Natural killer cell (primary cell): ENCODE measurements at regions not wholly inside any gene's neighbourhood (a gene's known extent, or its start where the extent isn't known, plus 50 kb on each side); places are given as distances from the start of the nearest gene placed in this dataset.

Experiments
- ATAC-seq, 3 donors: fragments of 150-1000 bp in 2 of 3; fragments of 200-7000 bp in 1 of 3; cut with Tn5 transposase; 1 replicate in 1 of 3; 2 replicates in 2 of 3; pipeline ENCODE4 v1.10.0; 2021; ENCODE audit warnings: mild to moderate bottlenecking in 2 of 3, moderate library complexity in 2 of 3
- DNase-seq, 2 donors: peaks; one replicate each; pipeline versions ENCODE4 v3.0.0 to v3.0.0-alpha.2; 2013 to 2021; ENCODE audit warnings: mixed read lengths in 1 of 2
- H3K27ac ChIP-seq: one replicate; pipeline ENCODE4 v1.5.1; 2013; ENCODE audit warnings: mild to moderate bottlenecking, low read length
- H3K27me3 ChIP-seq: one replicate; pipeline ENCODE4 v1.6.1; 2013; ENCODE audit warnings: low read length; ENCODE audit not compliant: control insufficient read depth, insufficient read depth
- H3K36me3 ChIP-seq: one replicate; pipeline ENCODE4 v1.6.1; 2013; ENCODE audit warnings: low read length; ENCODE audit not compliant: control insufficient read depth, insufficient read depth
- H3K4me1 ChIP-seq: one replicate; pipeline ENCODE4 v1.6.1; 2013; ENCODE audit warnings: low read length; ENCODE audit not compliant: control insufficient read depth, insufficient read depth
- H3K4me3 ChIP-seq: one replicate; pipeline ENCODE4 v1.5.1; 2013; ENCODE audit warnings: low read length
- H3K9me3 ChIP-seq: one replicate; pipeline ENCODE4 v1.6.1; 2013; ENCODE audit warnings: low read length; ENCODE audit not compliant: control insufficient read depth, insufficient read depth
- H3K27ac Mint-ChIP-seq, 2 donors: one replicate each; pipeline ENCODE4 v1.8.0; 2022; ENCODE audit warnings: mild to moderate bottlenecking in 2 of 2, mixed read lengths in 2 of 2, moderate library complexity in 1 of 2
- H3K27me3 Mint-ChIP-seq, 2 donors: one replicate each; pipeline ENCODE4 v1.8.0; 2022; ENCODE audit warnings: low read depth in 2 of 2, mixed read lengths in 2 of 2
- H3K36me3 Mint-ChIP-seq: one replicate; pipeline ENCODE4 v1.8.0; 2022; ENCODE audit warnings: mixed read lengths
- H3K4me1 Mint-ChIP-seq, 2 donors: one replicate each; pipeline ENCODE4 v1.8.0; 2022; ENCODE audit warnings: mixed read lengths in 2 of 2
- H3K4me3 Mint-ChIP-seq: one replicate; pipeline ENCODE4 v1.8.0; 2022; ENCODE audit warnings: mild to moderate bottlenecking, moderate library complexity, mixed read lengths
- H3K9me3 Mint-ChIP-seq, 2 donors: one replicate each; pipeline ENCODE4 v1.8.0; 2022; ENCODE audit warnings: mixed read lengths in 2 of 2
- CTCF ChIP-seq: fragments of 200-600 bp; IDR thresholded peaks from one replicate; pipeline ENCODE4 v1.8.0; 2022; ENCODE audit warnings: antibody characterized with exemption
- WGBS: methylation state at CpG from one replicate; pipeline ENCODE4 v1.1.7; 2013; ENCODE audit warnings: missing lambda C conversion rate; ENCODE audit not compliant: insufficient coverage; 5-methylcytosine and 5-hydroxymethylcytosine counted together
- intact Hi-C: fragments of 100-400 bp; cut with micrococcal nuclease; formaldehyde crosslinking; loops from one replicate; pipeline ENCODE4 v1.14.2; 2022

DNA sequence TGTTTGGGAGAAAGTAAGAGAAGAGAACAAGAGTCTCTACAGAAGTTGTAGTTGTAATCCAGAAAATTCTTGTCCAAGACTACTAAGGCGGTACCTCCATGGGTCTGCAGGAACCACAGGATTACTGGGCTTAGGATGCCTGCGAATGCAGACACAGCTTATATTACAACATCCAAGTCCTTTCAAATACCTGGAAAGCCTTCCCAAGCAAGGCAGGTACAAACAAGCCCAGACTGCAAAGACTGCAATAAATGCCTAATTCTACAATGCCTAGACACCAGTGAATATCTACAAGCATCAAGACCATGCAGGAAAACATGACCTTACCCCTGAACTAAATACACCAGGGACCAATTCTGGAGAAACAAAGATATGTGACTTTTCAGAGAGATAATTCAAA, 178.2 kb downstream of the ARL4A start:
- ATAC-seq = no peak

DNA sequence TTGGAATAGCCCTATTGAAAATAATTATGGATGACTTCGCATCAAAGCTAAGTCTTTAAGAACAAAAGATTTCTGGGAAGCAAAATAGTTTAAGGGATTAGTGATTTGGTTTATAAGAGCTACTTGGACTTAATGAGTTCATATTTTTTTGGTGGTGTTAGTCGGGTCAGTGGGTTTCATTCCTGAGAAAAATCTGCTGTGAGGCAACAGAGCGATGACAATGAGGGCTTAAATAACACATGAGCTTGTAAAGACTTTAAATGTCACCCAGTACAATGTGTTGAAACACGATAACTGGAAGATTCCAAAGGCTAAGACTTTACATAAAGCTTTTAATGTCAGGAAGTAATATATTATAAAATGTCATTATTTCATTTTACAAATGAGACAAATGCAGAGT, 178.8 kb downstream of the ARL4A start:
- H3K36me3 ChIP-seq = no peaks in the 10 kb centered on the region
- no peaks in the 10 kb centered on the region for H3K4me1 ChIP-seq
- H3K9me3 ChIP-seq = no peaks in the 10 kb centered on the region
- no peaks in the 10 kb centered on the region for H3K4me1 Mint-ChIP-seq
- H3K36me3 Mint-ChIP-seq = no peaks in the 10 kb centered on the region
- no peak for ATAC-seq
- H3K4me3 Mint-ChIP-seq = no peak overlapping the region
- H3K27ac ChIP-seq = no peak overlapping the region
- no peak for TF ChIP-seq CTCF
- no peak overlapping the region for H3K4me3 ChIP-seq
- intact Hi-C loops = no loop called here
- H3K27me3 ChIP-seq = no peaks in the 10 kb centered on the region
- peaks cover 0 to 2% of the 10 kb centered on the region in 2 donors for H3K9me3 Mint-ChIP-seq
- 91% methylated on average over 3 of the region's 4 CpGs for WGBS
- no peaks in the 10 kb centered on the region for H3K27me3 Mint-ChIP-seq
- DNase-seq = no peak
- H3K27ac Mint-ChIP-seq = no peak overlapping the region

More for the DNA sequence above, 178.2 kb downstream of the ARL4A start:
- Histone ChIP-seq H3K4me1 (no peaks in the 10 kb centered on the region), H3K27me3 (no peaks in the 10 kb centered on the region), H3K27ac (no peak overlapping the region), H3K9me3 (no peaks in the 10 kb centered on the region), H3K36me3 (no peaks in the 10 kb centered on the region), H3K4me3 (no peak overlapping the region)
- no peak overlapping the region for H3K4me3 Mint-ChIP-seq
- no peak for DNase-seq
- H3K9me3 Mint-ChIP-seq = peaks cover 0 to 2% of the 10 kb centered on the region in 2 donors
- intact Hi-C loops = no loop called here
- H3K4me1 Mint-ChIP-seq = no peaks in the 10 kb centered on the region
- H3K27ac Mint-ChIP-seq = no peak overlapping the region
- WGBS = 97% methylated on average over 2 of the region's 2 CpGs
- H3K27me3 Mint-ChIP-seq = no peaks in the 10 kb centered on the region
- no peak for TF ChIP-seq CTCF
- no peaks in the 10 kb centered on the region for H3K36me3 Mint-ChIP-seq

- Histone ChIP-seq H3K9me3 (no peaks in the 10 kb centered on the region), H3K4me1 (no peaks in the 10 kb centered on the region), H3K27me3 (no peaks in the 10 kb centered on the region), H3K36me3 (no peaks in the 10 kb centered on the region), H3K27ac (no peak overlapping the region), H3K4me3 (no peak overlapping the region)
- Mint-ChIP-seq H3K36me3 (no peaks in the 10 kb centered on the region), H3K9me3 (peaks cover 0 to 2% of the 10 kb centered on the region in 2 donors), H3K27ac (no peak overlapping the region), H3K4me1 (no peaks in the 10 kb centered on the region), H3K4me3 (no peak overlapping the region), H3K27me3 (no peaks in the 10 kb centered on the region)
- ATAC-seq (no peak), DNase-seq (no peak)
- intact Hi-C loops = no loop called here
- 100% methylated on average over 1 of the region's 2 CpGs for WGBS
- TF ChIP-seq CTCF = no peak
Observed at GRCh38 chr7:12868027-12868426, 180.6 kb downstream of the ARL4A start.

DNA sequence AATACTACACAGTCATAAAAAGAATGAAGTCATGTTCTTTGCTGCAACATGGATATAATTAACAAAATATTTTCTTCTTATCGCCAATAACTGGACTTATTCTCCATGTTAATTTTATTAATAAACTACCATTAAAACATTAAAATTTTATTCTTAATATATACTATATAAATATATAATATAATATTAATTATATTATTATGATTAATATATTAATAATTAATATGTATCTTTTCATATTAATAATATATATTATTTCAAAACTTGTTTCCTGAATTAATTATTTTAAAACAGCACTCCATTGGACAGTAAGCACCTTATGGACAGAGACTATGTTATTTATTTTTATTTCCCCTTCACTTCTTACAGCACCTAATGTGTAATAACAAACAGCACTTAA, 182.8 kb downstream of the ARL4A start:
- peaks cover 0 to 2% of the 10 kb centered on the region in 2 donors for H3K9me3 Mint-ChIP-seq
- Histone ChIP-seq H3K4me3 (no peak overlapping the region), H3K27me3 (no peaks in the 10 kb centered on the region), H3K27ac (no peak overlapping the region), H3K36me3 (no peaks in the 10 kb centered on the region), H3K9me3 (no peaks in the 10 kb centered on the region), H3K4me1 (no peaks in the 10 kb centered on the region)
- no peaks in the 10 kb centered on the region for H3K36me3 Mint-ChIP-seq
- no peak overlapping the region for H3K27ac Mint-ChIP-seq
- no peaks in the 10 kb centered on the region for H3K4me1 Mint-ChIP-seq
- DNase-seq (no peak), ATAC-seq (no peak)
- no peaks in the 10 kb centered on the region for H3K27me3 Mint-ChIP-seq
- intact Hi-C loops = no loop called here
- no peak for TF ChIP-seq CTCF
- no CpG with 5 or more reads among the region's 1 CpG for WGBS
- no peak overlapping the region for H3K4me3 Mint-ChIP-seq
